NT2/D1 (cell line): ENCODE measurements at regions not wholly inside any gene's neighbourhood (a gene's known extent, or its start where the extent isn't known, plus 50 kb on each side); places are given as distances from the start of the nearest gene placed in this dataset.

Experiments
- DNase-seq: peaks from one replicate; pipeline ENCODE4 v3.0.0-alpha.2; 2011; ENCODE audit warnings: low read depth, low spot score
- H3K27me3 ChIP-seq: 2 replicates; pipeline ENCODE4 v1.6.0; 2011; ENCODE audit warnings: mild to moderate bottlenecking; ENCODE audit not compliant: insufficient read length, insufficient read depth
- H3K36me3 ChIP-seq: 2 replicates; pipeline ENCODE4 v1.6.1; 2011; ENCODE audit warnings: mild to moderate bottlenecking, low read length, mixed read lengths; ENCODE audit not compliant: insufficient read depth, insufficient read length
- H3K4me1 ChIP-seq: 2 replicates; pipeline ENCODE4 v1.5.1; 2011; ENCODE audit not compliant: insufficient read depth, insufficient read length
- H3K4me3 ChIP-seq: 2 replicates; pipeline ENCODE4 v1.5.1; 2011; ENCODE audit warnings: low read depth; ENCODE audit not compliant: insufficient read length
- H3K9ac ChIP-seq: 2 replicates; pipeline ENCODE4 v1.6.0; 2011; ENCODE audit warnings: low read depth; ENCODE audit not compliant: insufficient read length
- H3K9me3 ChIP-seq: 2 replicates; pipeline ENCODE4 v1.5.1; 2011; ENCODE audit warnings: mild to moderate bottlenecking, low read length; ENCODE audit not compliant: insufficient read depth
- SUZ12 ChIP-seq: IDR thresholded peaks from 2 replicates; pipeline ENCODE4 v1.6.1; 2011; ENCODE audit not compliant: insufficient read length, insufficient read depth; ENCODE audit errors: extremely low read depth
- YY1 ChIP-seq: IDR thresholded peaks from 2 replicates; pipeline ENCODE4 v1.6.1; 2011; ENCODE audit not compliant: insufficient read length, insufficient read depth
- ZNF274 ChIP-seq: IDR thresholded peaks from 2 replicates; pipeline ENCODE4 v1.6.1; 2011; ENCODE audit warnings: mild to moderate bottlenecking, low read depth, low read length

DNA sequence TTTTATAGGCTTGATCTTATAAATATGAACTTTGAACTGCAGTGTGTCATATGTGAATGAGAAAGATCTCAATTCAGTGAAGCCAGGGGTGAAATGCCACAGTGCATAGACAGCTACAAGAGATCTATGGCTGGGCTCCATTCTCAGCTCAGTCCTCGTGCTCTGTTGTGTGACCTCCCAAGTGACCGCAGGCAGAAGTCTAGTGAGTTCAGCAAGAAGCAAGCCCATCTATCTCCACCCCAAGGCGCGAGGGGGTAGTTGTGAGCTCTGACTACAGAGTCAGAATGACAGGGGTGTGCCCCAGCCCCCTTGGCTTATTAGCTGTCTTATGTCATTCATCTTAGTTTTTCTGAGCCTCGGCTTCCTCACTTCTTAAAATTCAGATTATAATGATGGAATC is 378.3 kb downstream of the FBXW7 start:
- Histone ChIP-seq H3K4me3 (no peak overlapping the region), H3K9me3 (no peaks in the 10 kb centered on the region), H3K9ac (no peak overlapping the region), H3K36me3 (no peaks in the 10 kb centered on the region), H3K4me1 (no peaks in the 10 kb centered on the region), H3K27me3 (no peaks in the 10 kb centered on the region)
- no peak for DNase-seq
- no peak for TF ChIP-seq YY1
- no peak for TF ChIP-seq ZNF274
- no peak for TF ChIP-seq SUZ12

DNA sequence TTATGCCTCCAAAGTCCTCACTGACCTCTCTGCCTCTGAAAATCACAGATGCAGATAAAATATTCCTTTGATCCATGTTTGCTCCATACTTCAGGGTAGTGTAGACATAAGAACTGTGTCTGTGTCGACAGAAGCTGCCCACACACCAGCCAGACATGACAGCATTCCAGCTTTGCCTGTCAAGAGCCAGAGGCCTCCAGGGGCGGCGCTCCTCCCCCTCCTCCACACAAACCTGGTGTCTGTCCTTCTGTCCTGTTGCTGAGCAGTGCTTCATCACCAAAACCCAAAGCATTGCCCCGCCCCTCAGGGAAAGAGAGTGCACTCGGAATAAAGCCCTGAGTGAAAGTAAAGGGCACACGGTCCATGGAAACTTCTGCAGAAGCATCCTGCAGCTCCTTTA is 379.4 kb downstream of the FBXW7 start:
- no peak overlapping the region for H3K4me3 ChIP-seq
- no peak for DNase-seq
- no peak overlapping the region for H3K9ac ChIP-seq
- H3K9me3 ChIP-seq, result no peaks in the 10 kb centered on the region
- no peaks in the 10 kb centered on the region for H3K4me1 ChIP-seq
- TF ChIP-seq SUZ12 (no peak), YY1 (no peak), ZNF274 (no peak)
- H3K36me3 ChIP-seq, result no peaks in the 10 kb centered on the region
- no peaks in the 10 kb centered on the region for H3K27me3 ChIP-seq

DNA sequence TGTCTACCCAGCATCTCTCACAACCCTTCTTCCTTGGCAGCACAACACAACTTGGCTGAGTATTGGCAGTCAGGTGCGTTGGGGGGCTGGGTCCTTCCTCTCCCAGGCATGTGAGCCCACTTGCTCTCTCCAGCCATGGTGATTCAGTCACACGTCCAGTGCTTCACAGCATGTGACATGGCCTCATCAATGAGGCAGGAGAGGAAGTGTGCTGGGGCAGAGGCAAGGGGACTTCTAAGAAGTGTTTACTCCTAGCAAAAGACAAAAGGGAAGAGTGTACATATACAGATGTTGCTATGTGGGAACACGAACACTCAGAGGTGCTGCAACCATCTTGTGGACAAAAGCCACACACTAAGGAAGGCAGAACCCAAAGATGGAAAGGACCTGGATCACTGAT is 380.8 kb downstream of the FBXW7 start:
- no peak for DNase-seq
- no peak for TF ChIP-seq ZNF274
- no peak for TF ChIP-seq YY1
- TF ChIP-seq SUZ12, result no peak
- Histone ChIP-seq H3K36me3 (no peaks in the 10 kb centered on the region), H3K4me3 (no peak overlapping the region), H3K9ac (no peak overlapping the region), H3K9me3 (no peaks in the 10 kb centered on the region), H3K27me3 (no peaks in the 10 kb centered on the region), H3K4me1 (no peaks in the 10 kb centered on the region)

DNA sequence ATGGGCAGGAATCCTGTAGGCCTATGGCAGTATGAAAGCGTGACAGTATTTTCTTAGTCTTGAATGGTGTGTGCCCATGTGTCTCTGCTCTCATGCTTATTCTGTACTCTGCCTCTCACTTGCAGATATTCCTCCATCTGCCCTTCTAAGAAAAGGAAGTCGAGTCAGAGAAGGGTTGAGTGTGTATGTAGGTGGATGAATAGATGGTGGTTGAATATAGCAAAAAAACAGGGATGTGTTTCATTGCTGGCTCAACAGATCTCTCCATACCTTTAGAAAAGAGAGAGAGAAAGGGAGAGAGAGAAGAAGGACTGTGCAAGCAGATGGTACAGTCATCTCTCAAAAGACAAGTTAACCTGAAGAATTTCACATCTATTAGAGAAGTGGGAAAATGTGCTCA is 381.5 kb downstream of the FBXW7 start:
- H3K27me3 ChIP-seq, result no peaks in the 10 kb centered on the region
- no peaks in the 10 kb centered on the region for H3K9me3 ChIP-seq
- no peak for DNase-seq
- H3K4me3 ChIP-seq, result no peak overlapping the region
- no peak overlapping the region for H3K9ac ChIP-seq
- TF ChIP-seq SUZ12, result no peak
- no peak for TF ChIP-seq ZNF274
- TF ChIP-seq YY1, result no peak
- no peaks in the 10 kb centered on the region for H3K36me3 ChIP-seq
- H3K4me1 ChIP-seq, result no peaks in the 10 kb centered on the region

DNA sequence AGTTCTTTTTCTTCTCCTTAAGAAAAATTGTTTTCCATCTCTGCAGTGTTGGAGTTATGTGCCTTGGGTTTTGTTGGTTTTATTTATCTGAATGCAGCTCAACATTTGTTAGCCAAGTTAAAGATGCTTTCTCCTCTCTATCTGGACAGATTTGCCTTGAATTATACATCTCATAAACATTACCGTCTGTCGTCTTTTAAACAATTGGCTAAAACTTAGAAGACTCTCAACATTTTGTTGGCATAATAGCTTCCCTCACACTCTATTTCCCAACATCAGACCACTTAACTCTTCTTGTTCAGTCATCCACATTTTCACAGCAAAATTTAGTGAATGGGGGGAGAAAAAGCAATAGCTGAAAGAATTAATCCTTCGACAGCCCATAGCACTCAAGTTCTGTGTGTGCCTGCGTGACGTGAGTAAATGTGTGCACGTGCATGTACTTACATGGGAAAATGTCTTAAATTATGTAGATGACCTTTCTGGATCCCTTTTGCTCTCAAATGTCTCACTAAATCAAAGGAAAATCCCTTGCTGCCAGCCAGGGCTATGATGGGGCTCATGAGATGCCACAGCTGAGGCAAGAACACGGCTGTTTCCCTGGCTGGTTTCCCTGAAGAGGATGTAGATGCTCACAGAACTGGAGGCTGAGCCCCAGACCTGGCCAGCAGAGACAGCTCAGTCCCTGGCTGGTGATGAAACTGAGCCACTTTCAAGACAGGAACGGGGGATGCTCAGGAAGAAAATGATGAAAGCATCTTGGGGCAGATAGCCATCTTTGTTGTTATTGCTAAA is 382.2 kb downstream of the FBXW7 start:
- Histone ChIP-seq H3K9ac (no peak overlapping the region), H3K27me3 (no peaks in the 10 kb centered on the region), H3K9me3 (no peaks in the 10 kb centered on the region), H3K4me1 (no peaks in the 10 kb centered on the region), H3K4me3 (no peak overlapping the region), H3K36me3 (no peaks in the 10 kb centered on the region)
- no peak for TF ChIP-seq ZNF274
- no peak for TF ChIP-seq YY1
- DNase-seq, result no peak

DNA sequence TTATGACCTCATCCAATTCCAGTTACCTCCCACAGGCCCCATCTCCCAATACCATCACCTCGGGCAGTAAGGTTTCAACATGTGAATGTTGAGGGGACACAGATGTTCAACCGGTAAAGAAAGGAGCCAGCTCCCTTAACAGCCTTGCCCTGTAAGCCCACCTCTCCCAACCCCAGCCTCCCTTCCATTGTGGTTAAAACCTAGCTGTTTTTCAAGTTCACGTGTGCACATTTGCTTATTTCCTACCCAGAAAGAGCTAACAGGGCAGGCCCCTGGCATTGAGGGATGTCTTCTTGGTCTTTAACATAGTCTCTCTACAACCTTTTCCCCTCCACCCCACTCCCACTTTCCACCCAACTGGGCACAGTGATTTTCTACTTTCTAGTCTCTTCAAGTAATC is 385.7 kb downstream of the FBXW7 start:
- no peak overlapping the region for H3K9ac ChIP-seq
- TF ChIP-seq YY1 (no peak), SUZ12 (no peak), ZNF274 (no peak)
- H3K27me3 ChIP-seq, result no peaks in the 10 kb centered on the region
- H3K4me3 ChIP-seq, result no peak overlapping the region
- no peaks in the 10 kb centered on the region for H3K36me3 ChIP-seq
- H3K4me1 ChIP-seq, result no peaks in the 10 kb centered on the region
- peaks cover 6% of the 10 kb centered on the region; the same call in 1 of the 2 replicates for H3K9me3 ChIP-seq
- no peak for DNase-seq

DNA sequence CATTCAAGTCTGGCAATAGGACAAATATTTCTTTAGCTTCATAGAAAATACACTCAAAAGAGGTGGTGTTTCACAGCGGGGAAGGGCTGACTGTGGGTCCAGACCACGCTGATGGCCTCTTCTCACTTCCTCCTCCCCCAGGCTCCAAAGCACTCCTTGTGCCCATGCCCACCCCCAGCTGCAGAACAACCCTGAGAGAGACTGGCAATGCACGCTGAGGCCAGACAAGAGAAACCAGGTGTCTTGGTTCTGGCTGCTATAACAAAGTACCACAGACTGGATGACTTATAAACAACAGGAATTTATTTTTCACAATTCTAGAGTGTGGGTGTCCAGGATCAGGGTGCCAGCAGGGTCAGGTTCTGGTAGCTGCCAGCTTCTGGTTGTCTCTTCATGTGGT is 386.1 kb downstream of the FBXW7 start:
- no peaks in the 10 kb centered on the region for H3K4me1 ChIP-seq
- H3K4me3 ChIP-seq, result no peak overlapping the region
- peaks cover 10% of the 10 kb centered on the region; the same call in 1 of the 2 replicates for H3K9me3 ChIP-seq
- H3K27me3 ChIP-seq, result no peaks in the 10 kb centered on the region
- TF ChIP-seq YY1 (no peak), ZNF274 (no peak), SUZ12 (no peak)
- no peak overlapping the region for H3K9ac ChIP-seq
- H3K36me3 ChIP-seq, result no peaks in the 10 kb centered on the region
- no peak for DNase-seq

DNA sequence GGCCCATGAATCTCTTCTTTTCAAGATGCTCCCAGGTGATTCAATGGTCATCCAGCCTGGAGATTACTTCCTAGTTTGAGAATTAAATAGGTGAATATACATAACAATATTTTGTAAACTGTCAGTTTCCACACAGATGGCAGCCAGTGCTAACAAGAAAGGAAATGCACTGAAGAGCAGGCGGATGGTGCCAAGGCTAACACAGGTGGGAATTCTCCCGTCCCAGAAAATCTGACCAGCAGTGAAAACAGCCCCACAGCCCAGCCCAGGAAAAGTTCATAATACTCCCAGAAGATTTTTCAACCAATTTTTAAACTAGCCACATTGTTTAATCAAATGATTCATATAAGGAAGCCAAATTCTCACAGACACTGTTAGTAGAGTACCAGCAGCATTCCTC is 387.2 kb upstream of the GATB start:
- Histone ChIP-seq H3K27me3 (no peaks in the 10 kb centered on the region), H3K9me3 (peaks cover 11% of the 10 kb centered on the region; the same call in 1 of the 2 replicates), H3K36me3 (no peaks in the 10 kb centered on the region)

More for the DNA sequence above, 387.2 kb upstream of the GATB start:
- Histone ChIP-seq H3K4me1 (no peaks in the 10 kb centered on the region), H3K9ac (no peak overlapping the region), H3K4me3 (no peak overlapping the region)
- TF ChIP-seq SUZ12 (no peak), YY1 (no peak), ZNF274 (no peak)
- no peak for DNase-seq
